HL-60 (cell line): ENCODE measurements at regions not wholly inside any gene's neighbourhood (a gene's known extent, or its start where the extent isn't known, plus 50 kb on each side); places are given as distances from the start of the nearest gene placed in this dataset.

Source experiments
- CTCF ChIP-seq: IDR thresholded peaks from one replicate; pipeline ENCODE4 v1.5.1; 2011; ENCODE audit warnings: low read length, control low read depth, inconsistent platforms; ENCODE audit not compliant: insufficient read depth
- GABPA ChIP-seq: IDR thresholded peaks from 2 replicates; pipeline ENCODE4 v1.6.1; 2012; ENCODE audit warnings: low read depth

GRCh38 chr3:162103808-162104207 is 607.2 kb downstream of the OTOL1 start:
- no peak for TF ChIP-seq CTCF
- TF ChIP-seq GABPA: no peak
